ENCODE measurements at regions not wholly inside any gene's neighbourhood (a gene's known extent, or its start where the extent isn't known, plus 50 kb on each side); places are given as distances from the start of the nearest gene placed in this dataset.

GRCh38 chr4:115851918-115852766 is 738.7 kb upstream of the NDST4 start:
- peak overlapping the region; percentile 14; the same call in 1 of the 2 replicates for H3K27ac ChIP-seq
- TF ChIP-seq ZFX (IDR thresholded peaks at IDR 0.05) (no peak), CTCF (conservative IDR thresholded peaks at IDR 0.05) (peak; percentile 79)

GRCh38 chr4:115850799-115851509 is 737.5 kb upstream of the NDST4 start:
- TF ChIP-seq ZFX (IDR thresholded peaks at IDR 0.05), result no peak
- no peak overlapping the region for H3K27ac ChIP-seq

GRCh38 chr4:115844180-115844579 is 730.8 kb upstream of the NDST4 start:
- peak overlapping the region; percentile 66; the same call in 1 of the 2 replicates for H3K27ac ChIP-seq
- TF ChIP-seq ZFX (IDR thresholded peaks at IDR 0.05), result no peak
- TF ChIP-seq CTCF (conservative IDR thresholded peaks at IDR 0.05), result no peak

- H3K27ac ChIP-seq, result no peak overlapping the region
- no peak for TF ChIP-seq ZFX (IDR thresholded peaks at IDR 0.05)
- TF ChIP-seq CTCF (conservative IDR thresholded peaks at IDR 0.05), result no peak
Observed at GRCh38 chr4:115841871-115842270, 728.5 kb upstream of the NDST4 start.

GRCh38 chr4:115834441-115834840 is 721.0 kb upstream of the NDST4 start:
- H3K27ac ChIP-seq, result no peak overlapping the region
- TF ChIP-seq CTCF (conservative IDR thresholded peaks at IDR 0.05), result no peak
- no peak for TF ChIP-seq ZFX (IDR thresholded peaks at IDR 0.05)

GRCh38 chr4:115824630-115825029 is 711.2 kb upstream of the NDST4 start:
- no peak overlapping the region for H3K27ac ChIP-seq

GRCh38 chr4:115803825-115804224 is 690.4 kb upstream of the NDST4 start:
- no peak overlapping the region for H3K27ac ChIP-seq
- no peak for TF ChIP-seq ZFX (IDR thresholded peaks at IDR 0.05)
- no peak for TF ChIP-seq CTCF (conservative IDR thresholded peaks at IDR 0.05)

More at GRCh38 chr4:115824630-115825029, 711.2 kb upstream of the NDST4 start:
- TF ChIP-seq ZFX (IDR thresholded peaks at IDR 0.05) (no peak), CTCF (conservative IDR thresholded peaks at IDR 0.05) (no peak)

Measured in C4-2B (cell line).